ENCODE measurements at regions not wholly inside any gene's neighbourhood (a gene's known extent, or its start where the extent isn't known, plus 50 kb on each side); places are given as distances from the start of the nearest gene placed in this dataset.

- H3K4me2 ChIP-seq (ENCODE audit: low read length), result no peak overlapping the region
These were observed 227.5 kb upstream of the MYLIP start for GRCh38 chr6:15901141-15902115.

More at GRCh38 chr6:15901141-15902115, 227.5 kb upstream of the MYLIP start:
- no peak overlapping the region for H3K27ac ChIP-seq (ENCODE audit: low read depth, low read length)
- H3K9me2 ChIP-seq (ENCODE audit: insufficient read depth), result no peaks in the 10 kb centered on the region
- peak; percentile 42; the same call in 1 of the 2 replicates for ATAC-seq
- H3K79me2 ChIP-seq (ENCODE audit: insufficient read depth, low read length), result no peaks in the 10 kb centered on the region
- no peaks in the 10 kb centered on the region for H4K20me1 ChIP-seq (ENCODE audit: insufficient read depth)
- no peak overlapping the region for H3K4me3 ChIP-seq (replicated peaks in 1 of 2; ENCODE audit: low read depth in 1 of 2, low read length in 2 of 2)
- no peak overlapping the region for H3K9ac ChIP-seq (ENCODE audit: low read length)
- intact Hi-C loops (cut with micrococcal nuclease), result no loop called here
- ChIA-PET CTCF (interaction anchor here (1.6 kb wide), 1 partner anchor 7 kb away, joined by 3 read pairs; no protein-coding TSS in a partner anchor), RAD21 (ENCODE audit: low non-redundant PET in 1 of 2, low total read pairs in 2 of 2, uncharacterized antibody in 2 of 2, unreplicated experiment in 2 of 2) (no interaction called here), POLR2A (no interaction called here)
- no TSS peak for BruUV-seq (replicated peaks)
- H3K27me3 ChIP-seq (ENCODE audit: insufficient read depth, low read length), result no peaks in the 10 kb centered on the region
- H2AFZ ChIP-seq (ENCODE audit: low read depth, low read length, poor library complexity, severe bottlenecking), result no peak overlapping the region
- no peaks in the 10 kb centered on the region for H3K9me3 ChIP-seq (ENCODE audit: control insufficient read depth in 1 of 2, insufficient read depth in 1 of 2, low read depth in 1 of 2, low read length in 2 of 2)
- DNase-seq (ENCODE audit: low read depth, low spot score), result no peak
- TF ChIP-seq EGR1 (IDR thresholded peaks at IDR 0.05; ENCODE audit: low read depth), result no peak
- no peak for TF ChIP-seq SRF (IDR thresholded peaks at IDR 0.05; ENCODE audit: low read depth)
- no peak for TF ChIP-seq JUND (IDR thresholded peaks at IDR 0.05)
- no peak for TF ChIP-seq CEBPB (IDR thresholded peaks at IDR 0.05; ENCODE audit: low read depth)
- TF ChIP-seq REST (IDR thresholded peaks at IDR 0.05; ENCODE audit: low read depth), result no peak
- no peak for TF ChIP-seq YY1 (IDR thresholded peaks at IDR 0.05; ENCODE audit: extremely low read depth, insufficient replicate concordance, low read depth, low read length)
- no peaks in the 10 kb centered on the region for H3K36me3 ChIP-seq (ENCODE audit: control insufficient read depth in 1 of 2, insufficient read depth in 2 of 2, low read length in 2 of 2)
- H3K4me1 ChIP-seq (ENCODE audit: control insufficient read depth in 1 of 2, insufficient read depth in 2 of 2, low read length in 2 of 2), result no peaks in the 10 kb centered on the region
